HG02870 (cell line): ENCODE measurements at regions not wholly inside any gene's neighbourhood (a gene's known extent, or its start where the extent isn't known, plus 50 kb on each side); places are given as distances from the start of the nearest gene placed in this dataset.
"Not testable (repeated sequence)": the region's sequence is repeated elsewhere in the genome, so short reads cannot be mapped to it uniquely, and the experiment has no call there.

Source experiments
- ATAC-seq: cut with Tn5 transposase; IDR thresholded peaks from one replicate; pipeline ENCODE4 v1.9.1; 2021; ENCODE audit warnings: mild to moderate bottlenecking, moderate library complexity; ENCODE audit not compliant: unreplicated experiment

DNA sequence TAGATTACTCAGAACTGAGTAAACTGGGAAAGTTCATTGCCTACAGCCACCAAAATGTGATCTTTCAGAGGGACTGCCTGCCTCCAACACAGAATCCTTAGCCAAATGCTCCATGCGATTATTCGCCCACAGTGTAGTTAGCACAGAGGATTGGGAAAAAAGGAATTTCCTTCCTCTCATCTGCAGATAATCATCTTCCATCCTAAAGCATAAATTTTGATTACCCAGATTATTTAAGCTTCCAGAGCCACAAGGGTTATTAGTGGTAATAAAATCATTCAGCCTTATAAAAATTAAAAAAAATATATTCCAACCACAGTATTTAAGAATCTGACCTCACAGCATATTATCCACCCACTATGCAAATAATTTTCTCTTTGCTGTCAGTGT, 285.3 kb upstream of the GRAMD2B start:
- no peak for ATAC-seq

DNA sequence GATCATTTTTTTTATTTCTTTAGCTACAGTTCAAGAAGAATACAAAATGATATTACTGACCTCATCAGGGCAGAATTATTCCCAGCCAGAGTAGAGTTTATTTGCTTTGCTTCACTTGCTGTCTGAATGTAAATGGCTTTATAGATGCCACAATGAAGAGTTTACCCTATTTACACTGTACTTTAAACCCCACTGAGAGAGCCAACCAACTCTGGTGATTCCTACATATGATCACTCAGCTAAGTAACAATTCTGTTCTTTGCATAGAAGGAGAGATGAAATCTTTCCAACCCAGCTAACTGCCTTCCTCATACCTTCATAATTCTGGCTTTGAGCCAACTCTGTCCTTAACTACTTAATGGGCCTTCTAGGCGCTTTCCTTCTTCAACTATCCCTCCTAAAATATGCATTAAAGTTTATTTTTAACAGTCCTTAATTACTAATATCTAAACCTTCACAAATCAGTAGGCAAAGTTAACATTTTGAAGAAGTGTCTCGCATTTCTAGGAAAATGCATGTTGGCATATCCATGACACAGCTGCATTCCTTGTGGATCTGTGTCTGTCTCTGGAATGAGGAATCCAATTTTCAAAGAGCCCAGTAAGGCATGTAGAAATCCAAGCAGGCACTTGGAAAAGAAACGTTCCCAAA, 284.8 kb upstream of the GRAMD2B start:
- no peak for ATAC-seq

DNA sequence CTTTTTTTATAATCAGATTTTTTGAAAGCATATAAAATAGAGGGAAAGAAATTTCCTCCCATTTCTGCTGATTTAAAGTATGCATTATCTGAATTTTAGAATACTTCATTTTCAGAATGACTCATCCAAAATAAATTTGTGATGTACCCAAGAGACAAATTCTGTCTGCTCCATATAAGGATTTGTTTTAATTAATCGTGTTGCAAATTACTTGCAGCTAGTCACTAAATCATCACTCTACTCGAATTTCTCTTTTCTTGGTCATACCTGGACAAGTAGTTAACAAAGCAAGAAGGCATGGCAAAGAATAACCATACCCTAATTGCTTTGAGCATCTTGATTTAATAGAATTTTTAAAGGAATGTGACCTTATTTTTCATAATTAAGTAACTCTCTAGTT, 284.1 kb upstream of the GRAMD2B start:
- ATAC-seq, result no peak

DNA sequence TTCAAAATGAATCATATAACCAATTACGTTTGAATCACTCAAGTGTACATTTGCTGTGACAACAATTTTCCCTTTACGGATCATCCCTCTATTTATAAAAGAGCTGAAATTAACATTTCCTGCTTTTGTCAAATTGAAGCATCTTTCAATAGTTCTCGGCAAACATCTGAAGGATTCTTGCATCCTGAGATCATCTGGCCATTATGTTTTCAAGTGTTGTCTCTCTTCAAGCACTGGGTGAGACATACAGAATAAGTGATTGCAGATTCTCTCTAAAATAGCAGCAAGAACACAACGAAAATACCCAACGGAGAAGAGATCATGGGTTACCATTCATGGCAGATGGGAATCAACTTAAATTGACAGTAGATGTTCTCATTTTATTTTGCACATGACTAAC, 283.4 kb upstream of the GRAMD2B start:
- no peak for ATAC-seq

DNA sequence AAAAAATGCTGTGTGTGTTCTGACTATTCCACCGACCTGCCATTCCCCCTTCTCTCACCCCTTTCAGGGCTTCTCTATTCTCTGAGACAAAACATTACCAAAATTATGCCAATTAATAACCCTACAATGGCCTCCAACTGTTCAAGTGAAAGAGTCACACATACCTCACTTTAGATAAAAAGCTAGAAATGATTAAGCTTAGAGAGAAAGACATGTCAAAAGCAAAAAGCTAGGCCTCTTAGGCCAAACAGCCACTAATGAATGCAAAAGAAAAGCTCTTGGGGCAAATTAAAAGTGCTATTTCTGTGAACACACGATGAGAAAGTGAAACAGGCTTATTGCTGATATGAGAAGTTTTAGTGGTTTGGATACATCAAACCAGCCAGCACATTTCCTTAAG, 279.6 kb upstream of the GRAMD2B start:
- ATAC-seq, result peak; percentile 62

DNA sequence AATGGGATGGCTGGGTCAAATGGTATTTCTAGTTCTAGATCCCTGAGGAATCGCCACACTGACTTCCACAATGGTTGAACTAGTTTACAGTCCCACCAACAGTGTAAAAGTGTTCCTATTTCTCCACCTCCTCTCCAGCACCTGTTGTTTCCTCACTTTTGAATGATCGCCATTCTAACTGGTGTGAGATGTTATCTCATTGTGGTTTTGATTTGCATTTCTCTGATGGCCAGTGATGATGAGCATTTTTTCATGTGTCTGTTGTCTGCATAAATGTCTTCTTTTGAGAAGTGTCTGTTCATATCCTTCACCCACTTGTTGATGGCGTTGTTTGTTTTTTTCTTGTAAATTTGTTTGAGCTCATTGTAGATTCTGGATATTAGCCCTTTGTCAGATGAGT, 272.9 kb upstream of the GRAMD2B start:
- not testable (repeated sequence) for ATAC-seq

DNA sequence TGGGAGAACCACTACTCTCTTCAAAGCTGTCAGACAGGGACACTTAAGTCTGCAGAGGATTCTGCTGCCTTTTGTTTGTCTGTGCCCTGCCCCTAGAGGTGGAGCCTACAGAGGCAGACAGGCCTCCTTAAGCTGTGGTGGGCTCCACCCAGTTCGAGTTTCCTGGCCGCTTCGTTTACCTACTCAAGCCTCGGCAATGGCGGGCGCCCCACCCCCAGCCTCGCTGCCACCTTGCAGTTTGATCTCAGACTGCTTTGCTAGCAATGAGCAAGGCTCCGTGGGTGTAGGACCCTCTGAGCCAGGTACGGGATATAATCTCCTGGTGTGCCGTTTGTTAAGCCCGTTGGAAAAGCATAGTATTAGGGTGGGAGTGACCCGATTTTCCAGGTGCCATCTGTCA, 267.9 kb upstream of the GRAMD2B start:
- ATAC-seq, result not testable (repeated sequence)

DNA sequence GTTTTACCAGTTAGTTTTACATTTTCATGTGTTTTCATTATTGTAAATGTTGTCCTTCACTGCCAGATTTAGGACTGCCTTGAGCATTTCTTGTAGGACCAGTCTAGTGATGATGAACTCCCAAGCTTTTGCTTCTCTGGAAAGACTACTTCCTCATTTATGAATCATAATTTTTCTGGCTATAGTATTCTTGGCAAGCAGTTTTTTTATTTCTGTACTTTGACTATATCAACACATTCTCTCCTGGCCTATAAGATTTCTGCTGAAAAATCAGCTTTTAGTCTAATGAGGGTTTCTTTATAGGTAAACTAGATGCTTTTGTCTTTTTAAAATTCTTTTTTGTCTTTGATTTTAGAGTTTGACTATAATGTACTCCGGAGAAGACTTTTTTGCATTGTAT, 256.8 kb upstream of the GRAMD2B start:
- ATAC-seq, result no peak

DNA sequence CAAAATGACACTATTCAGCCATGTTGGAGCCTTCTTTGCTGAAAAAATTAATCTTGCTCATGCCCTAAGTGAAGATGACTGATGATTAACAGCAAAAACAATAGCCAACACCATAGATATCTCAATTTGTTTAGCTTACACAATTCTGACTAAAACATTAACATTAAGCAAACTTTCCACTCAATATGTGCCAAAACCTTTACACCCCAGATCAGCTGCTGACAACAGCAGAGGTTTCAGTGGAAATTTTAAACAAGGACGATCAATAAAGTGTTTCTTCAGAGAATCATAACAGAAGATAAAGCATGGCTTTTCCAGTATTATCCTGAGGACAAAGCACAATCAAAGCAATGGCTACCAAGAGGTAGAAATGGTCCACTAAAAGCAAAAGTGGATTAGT, 254.4 kb upstream of the GRAMD2B start:
- ATAC-seq, result no peak

DNA sequence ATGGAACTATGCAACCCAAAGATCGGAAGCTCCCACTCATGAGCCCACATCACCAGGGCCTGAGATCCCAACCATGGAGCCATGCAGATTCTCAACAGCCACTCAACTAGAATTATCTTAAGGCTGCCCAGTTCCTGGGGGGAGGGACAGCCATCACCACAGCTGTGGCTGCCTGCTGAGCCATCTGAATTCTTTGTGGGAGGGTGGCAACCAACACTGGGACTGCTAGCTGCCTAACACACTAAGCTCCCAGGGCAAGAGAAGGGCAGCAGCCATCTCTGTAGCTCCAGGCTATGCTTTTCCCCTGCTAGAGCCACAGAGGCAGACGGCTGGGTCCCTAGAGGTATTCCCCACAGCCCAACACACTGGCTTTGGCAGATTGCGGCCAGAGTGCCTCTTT, 251.3 kb upstream of the GRAMD2B start:
- no peak for ATAC-seq

DNA sequence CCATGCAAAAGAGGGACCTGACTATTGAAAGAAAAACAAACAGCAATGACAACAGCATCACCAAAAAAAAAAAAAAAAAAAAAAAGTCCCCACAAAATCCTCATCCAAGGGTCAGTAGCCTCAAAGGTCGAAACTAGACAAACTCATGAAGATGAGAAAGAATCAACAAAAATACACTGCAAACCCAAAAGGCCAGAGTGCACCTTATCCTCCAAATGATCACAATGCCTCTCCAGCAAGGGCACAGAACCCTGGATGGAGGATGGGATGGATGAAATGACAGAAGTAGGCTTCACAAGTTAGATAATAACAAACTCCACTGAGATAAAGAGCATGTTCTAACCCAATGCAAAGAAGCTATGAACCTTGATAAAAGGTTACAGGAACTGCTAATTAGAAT, 250.4 kb upstream of the GRAMD2B start:
- ATAC-seq, result no peak

DNA sequence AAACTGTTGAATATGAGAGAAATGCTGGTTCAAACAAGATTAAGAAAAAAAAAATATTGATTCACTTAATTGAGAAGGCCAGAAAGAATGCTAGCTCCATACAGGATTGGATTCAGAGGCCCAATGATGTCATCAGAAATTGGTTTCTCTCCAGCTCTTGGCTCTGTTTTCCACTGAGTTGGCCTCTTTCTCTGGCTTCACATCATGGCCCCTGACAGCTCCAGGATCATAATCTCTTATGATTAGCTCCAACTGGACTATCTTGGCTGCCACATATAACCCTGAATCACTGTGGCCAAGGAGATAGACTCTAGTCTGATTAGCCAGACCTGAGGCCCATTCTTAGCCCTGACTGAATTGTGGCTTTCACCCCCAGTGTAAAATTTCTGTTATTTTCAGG, 244.7 kb upstream of the GRAMD2B start:
- no peak for ATAC-seq

DNA sequence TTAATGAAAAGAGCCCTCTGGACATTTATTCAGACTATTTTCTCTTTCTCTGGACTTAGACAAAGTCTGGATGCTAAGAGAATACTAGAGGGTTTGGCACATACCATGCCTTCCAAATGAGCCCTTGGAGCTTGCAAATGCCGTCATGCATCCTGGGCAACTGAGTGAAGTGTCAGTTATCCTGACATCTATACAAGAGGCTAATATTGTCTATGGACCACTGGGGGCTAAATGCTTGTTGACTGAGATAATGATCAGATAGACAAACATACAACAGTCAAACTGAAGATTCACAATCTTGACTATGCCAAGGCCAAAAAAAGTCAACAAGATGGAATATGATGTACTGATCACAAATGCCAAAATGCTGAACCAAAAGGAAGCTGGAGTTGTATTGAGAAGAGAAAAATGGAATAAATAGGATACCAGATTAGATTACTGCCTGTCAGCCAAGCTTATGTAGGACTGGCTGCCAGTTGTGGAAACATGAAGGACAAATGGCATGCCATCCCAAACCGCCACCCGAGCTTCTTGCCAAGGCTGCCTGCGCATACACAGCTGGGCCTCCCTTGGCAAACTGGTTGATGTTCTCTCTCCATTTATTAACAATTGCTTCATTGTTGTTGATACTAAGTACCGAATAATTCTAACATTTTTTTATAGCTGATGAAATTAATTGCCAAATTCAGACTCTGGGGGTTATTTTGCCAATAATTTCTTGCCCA, 240.1 kb upstream of the GRAMD2B start:
- no peak for ATAC-seq

DNA sequence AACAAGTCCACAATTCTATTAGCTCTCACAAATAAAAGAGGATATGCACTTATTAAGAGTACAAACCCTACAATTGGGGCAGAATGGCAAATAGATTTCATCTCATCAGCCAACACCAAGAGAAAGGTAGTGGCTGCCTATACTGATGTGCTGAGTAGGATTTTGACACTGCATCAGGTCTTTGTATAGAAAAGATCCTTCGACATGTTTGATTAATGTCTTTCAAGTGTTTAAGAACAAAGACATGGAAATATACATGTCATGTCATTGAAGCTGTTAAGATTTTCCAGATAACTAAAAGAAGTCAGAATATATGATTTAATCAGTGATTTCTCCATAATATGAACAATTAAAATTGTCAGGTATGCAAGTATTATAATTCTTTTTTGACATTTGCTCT, 238.7 kb upstream of the GRAMD2B start:
- ATAC-seq, result no peak

DNA sequence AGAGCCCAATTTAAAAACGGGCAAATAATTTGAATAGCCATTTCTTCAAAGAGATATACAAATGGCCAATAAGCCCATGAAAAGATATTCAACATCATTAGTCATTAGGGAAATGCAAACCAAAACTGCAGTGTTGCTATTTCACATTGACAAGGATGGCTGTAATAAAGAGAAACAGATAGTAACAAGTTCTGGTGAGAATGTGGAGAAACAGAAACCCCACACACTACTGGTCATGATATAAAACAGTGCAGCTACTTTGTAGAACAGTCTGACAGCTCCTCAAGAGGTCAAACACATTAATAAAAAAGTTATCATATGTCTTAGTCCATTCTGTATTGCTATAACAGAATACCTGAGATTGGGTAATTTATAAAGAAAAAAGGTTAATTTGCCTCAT, 237.0 kb upstream of the GRAMD2B start:
- ATAC-seq, result no peak

DNA sequence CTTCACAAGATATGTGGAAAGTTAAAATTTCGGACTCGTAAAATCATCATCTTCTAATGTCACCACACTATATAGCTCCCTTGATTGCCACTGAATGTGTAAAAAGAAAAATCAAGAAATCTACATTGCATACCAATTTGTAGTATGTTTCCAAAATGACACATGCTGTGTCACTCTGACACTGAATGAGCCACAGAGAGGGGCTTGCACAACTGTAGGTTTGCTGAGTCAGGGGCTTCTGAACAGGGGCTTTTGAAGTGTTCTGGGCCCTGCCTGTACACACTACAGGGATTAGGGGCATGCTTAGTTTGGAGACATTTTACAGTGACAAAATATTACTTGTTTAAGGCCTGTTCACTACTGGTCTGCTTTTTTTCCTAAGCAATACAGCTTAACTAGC, 234.4 kb upstream of the GRAMD2B start:
- no peak for ATAC-seq

DNA sequence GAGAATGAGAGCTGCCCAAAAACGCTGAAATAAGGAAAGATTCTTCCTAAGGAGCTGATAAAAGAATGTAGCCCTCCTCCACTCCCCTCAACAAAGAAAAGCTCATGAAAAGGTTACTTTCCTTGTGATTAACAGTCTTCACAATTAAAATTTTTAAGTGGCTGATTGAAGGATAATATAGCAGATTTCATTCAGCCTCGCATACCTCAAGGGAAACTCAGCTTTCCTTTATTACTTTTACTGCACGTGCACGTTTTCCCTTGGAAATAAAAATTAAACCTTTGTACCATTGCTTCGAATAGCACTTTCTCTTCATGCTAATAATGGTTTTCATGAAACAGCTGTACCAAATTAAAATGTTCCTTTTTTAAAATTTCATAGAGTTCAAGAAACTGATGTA, 234.0 kb upstream of the GRAMD2B start:
- no peak for ATAC-seq

DNA sequence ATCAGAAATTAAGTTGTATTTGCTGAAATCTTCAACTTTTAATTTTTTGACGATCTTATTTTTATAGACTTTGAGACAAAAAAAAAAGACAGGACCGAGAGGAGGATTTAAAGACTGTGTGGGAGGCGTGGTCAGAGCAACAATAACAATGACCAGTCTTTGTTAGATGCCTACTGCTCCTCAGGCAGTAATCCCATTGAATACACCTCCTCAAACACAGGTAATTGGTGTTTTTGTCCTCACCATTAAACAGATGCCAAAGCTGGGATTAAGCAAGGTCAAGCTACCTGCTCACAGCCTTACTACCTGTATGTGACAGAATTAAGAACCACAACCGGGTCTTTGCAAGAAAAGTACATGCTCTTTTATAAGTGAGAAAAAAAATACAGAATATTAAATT, 233.3 kb upstream of the GRAMD2B start:
- no peak for ATAC-seq

DNA sequence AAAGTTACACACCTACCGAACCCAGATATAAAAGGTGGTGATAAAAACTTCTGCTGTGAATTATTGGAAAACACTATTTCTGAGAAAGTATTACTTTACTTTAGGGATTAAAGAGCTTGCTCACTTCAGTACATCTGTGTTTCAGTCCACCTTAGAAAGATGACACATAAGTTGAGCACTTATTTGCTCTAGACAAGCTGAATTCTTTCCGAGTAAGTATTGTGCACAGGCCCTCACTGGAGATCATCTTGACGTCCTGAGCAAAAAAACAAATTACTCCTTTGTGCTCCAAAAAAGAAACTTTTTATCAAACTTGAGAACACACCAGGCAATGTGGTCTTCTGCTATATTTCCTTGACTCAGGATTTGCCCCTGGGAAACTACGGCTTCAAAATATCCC, 231.0 kb upstream of the GRAMD2B start:
- ATAC-seq, result no peak

DNA sequence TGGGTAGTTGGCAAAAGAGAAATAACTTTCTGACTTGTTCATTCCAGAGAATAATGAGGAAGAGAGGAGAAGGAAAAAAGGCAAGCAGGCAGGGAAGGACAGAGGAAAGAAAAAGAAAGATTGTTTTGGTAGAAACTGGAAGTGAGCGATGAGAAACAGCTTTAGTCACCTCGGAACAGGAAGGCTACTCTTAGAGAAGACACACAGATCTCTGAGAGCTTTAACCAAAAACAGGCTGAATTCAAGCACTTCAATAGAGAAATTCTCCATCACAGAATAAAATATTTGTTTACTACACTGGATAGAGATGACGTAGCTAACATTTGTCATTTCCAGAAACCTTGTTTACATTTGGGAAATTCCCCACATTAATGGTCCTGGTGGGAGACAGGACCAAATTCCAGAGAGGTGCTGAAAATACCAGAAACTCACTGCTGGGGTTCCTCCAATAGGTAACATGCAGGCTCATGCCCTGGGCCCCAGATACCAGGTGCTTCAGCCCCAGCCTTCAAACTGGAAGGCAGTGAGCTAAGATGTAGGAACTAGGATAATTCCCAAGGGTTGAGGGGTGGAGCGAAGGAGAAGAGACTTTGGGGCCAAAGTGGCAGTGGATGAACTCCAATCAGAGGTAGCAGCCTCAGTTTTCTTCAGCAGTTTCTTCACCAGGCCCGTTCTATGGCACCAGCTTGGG, 227.7 kb upstream of the GRAMD2B start:
- no peak for ATAC-seq

DNA sequence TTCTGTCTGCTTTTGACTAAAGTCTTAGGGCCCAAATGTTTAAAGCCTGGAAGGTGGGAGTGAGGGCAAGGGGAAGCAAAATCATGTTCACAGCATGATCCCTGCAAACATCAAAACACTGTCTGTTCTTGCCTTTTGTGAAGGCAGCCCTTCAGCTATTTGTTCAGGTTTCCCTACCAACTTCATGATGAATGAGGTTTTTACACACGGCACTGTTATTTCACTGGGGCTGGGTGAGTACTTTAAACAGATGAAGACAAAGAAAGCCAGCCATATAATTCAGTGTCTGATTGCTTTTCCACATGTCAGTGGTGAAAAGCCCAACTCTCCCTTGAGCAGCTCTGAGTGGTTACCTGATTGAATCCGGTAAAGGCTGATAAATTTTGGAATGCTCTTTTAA, 224.7 kb upstream of the GRAMD2B start:
- ATAC-seq, result no peak

DNA sequence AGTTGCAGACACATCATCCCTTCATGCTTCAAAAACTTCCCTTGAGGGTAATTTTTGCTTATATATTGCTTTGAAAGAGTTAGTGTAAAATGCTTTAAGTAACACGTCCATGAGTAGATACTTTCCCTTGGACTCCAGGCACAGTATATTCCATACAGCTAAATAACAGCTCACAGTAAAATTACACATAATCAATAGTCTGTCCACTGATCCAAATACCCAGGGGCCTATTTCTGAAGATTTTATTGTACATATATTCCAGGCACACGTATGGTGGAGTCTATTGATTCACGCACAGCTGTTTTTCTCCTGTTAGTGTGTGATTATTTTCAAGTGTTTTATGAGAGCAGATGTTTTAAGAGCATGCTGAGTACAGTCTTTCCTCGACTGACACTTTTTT, 223.7 kb upstream of the GRAMD2B start:
- ATAC-seq, result no peak
